Adrenal gland (tissue), 9 donors: ENCODE measurements at regions not wholly inside any gene's neighbourhood (a gene's known extent, or its start where the extent isn't known, plus 50 kb on each side); places are given as distances from the start of the nearest gene placed in this dataset.

Source experiments
- DNase-seq, 7 donors: peaks; one replicate each; pipeline ENCODE4 v3.0.0-alpha.2; 2019 to 2020
- H3K27ac ChIP-seq, 5 donors: fragments of 200-600 bp; sonication (generic) in 4 of 5; 1 replicate in 3 of 5; 2 replicates in 2 of 5; pipeline versions ENCODE4 v1.5.1 to v1.8.0; 2016 to 2020; ENCODE audit warnings: mild to moderate bottlenecking in 1 of 5
- H3K27me3 ChIP-seq: fragments of 200-600 bp; 2 replicates; pipeline ENCODE4 v1.8.0; 2021
- H3K36me3 ChIP-seq, 2 donors: fragments of 200-600 bp; replicated peaks in 1 of 2; 1 replicate in 1 of 2; 2 replicates in 1 of 2; pipeline versions ENCODE4 v1.5.1 to v1.8.0; 2018 to 2022
- H3K4me1 ChIP-seq, 2 donors: fragments of 200-600 bp; replicated peaks in 1 of 2; 1 replicate in 1 of 2; 2 replicates in 1 of 2; pipeline versions ENCODE4 v1.5.1 to v1.8.0; 2018 to 2021
- H3K4me3 ChIP-seq, 4 donors: fragments of 200-600 bp; sonication (generic) in 3 of 4; one replicate each; pipeline ENCODE4 v1.5.1; 2016 to 2018
- H3K9me3 ChIP-seq, 3 donors: fragments of 200-600 bp; sonication (generic) in 1 of 3; replicated peaks in 1 of 3; 1 replicate in 2 of 3; 2 replicates in 1 of 3; pipeline versions ENCODE4 v1.5.1 to v1.8.0; 2016 to 2021
- CTCF ChIP-seq, 6 experiments: fragments of 450-650 bp in 4 of 6; fragments of 200-600 bp in 2 of 6; sonication (generic) in 1 of 6; IDR thresholded peaks; 1 replicate in 5 of 6; 2 replicates in 1 of 6; pipeline versions ENCODE4 v1.5.1 to v1.8.0; 2016 to 2021; ENCODE audit warnings: antibody characterized with exemption in 6 of 6, mild to moderate bottlenecking in 2 of 6, moderate library complexity in 1 of 6
- POLR2A ChIP-seq, 2 donors: fragments of 450-650 bp; IDR thresholded peaks; one replicate each; pipeline ENCODE4 v1.6.1; 2017; ENCODE audit warnings: antibody characterized with exemption in 2 of 2, mild to moderate bottlenecking in 2 of 2, moderate library complexity in 1 of 2
- WGBS, 4 donors: extraction: QIAGEN DNeasy Blood & Tissue Kit in 2 of 4; methylation state at CpG; one replicate each; pipeline versions ENCODE4 v1.1.5 to v1.1.7; 2013 to 2017; 5-methylcytosine and 5-hydroxymethylcytosine counted together
- intact Hi-C, 2 donors: fragments of 100-400 bp; cut with DNase I; formaldehyde crosslinking; loops; one replicate each; pipeline versions ENCODE4 v1.14.1 to v1.15.0; 2022 to 2023
- donor health status: healthy with polysubstance abuse.
- donor health status: Bipolar disorder and iron deficiency.
- donor health status: DM: yes; HTN: yes; CAD: no.
- donor health status: DM: no; HTN: no; CAD: no.
- donor health status: DM: no; HTN: no; CAD: no.

GRCh38 chr10:130994191-130994590, 317.3 kb downstream of the TCERG1L start:
- no peaks in the 10 kb centered on the region for H3K9me3 ChIP-seq
- no peaks in the 10 kb centered on the region for H3K36me3 ChIP-seq
- H3K27me3 ChIP-seq, result no peaks in the 10 kb centered on the region
- DNase-seq, result peak in 1 of 7 donors; percentile 11
- TF ChIP-seq CTCF (IDR thresholded peaks at IDR 0.05) (no peak), POLR2A (IDR thresholded peaks at IDR 0.05) (no peak)
- no peaks in the 10 kb centered on the region for H3K4me1 ChIP-seq
- 73 to 89% (median 74%) methylated on average over 7 of the region's 7 CpGs for WGBS, 4 donors
- no peak overlapping the region for H3K4me3 ChIP-seq
- intact Hi-C loops, result no loop called here
- H3K27ac ChIP-seq, result no peak overlapping the region

DNA sequence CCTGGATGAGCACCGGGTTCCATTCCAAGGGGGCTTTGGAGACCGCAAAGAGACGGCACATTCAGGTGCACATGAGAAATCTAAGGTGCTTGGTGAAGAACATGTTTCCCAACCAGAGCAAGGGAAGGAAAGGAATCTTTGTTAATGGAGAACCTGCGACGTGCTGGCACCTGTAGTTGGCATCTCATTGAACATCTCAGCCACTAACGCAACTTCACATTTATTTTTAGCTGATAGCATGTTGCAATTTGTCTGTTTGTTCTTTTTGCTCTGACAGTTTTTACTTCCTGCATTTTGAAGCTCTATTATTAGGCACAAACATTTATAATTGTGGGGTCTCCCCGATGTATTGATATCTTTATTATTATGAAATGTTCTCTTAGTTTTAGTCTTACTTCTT, 316.7 kb downstream of the TCERG1L start:
- no peak for DNase-seq
- H3K4me1 ChIP-seq, result no peaks in the 10 kb centered on the region
- H3K36me3 ChIP-seq, result no peaks in the 10 kb centered on the region
- no peak overlapping the region for H3K27ac ChIP-seq
- intact Hi-C loops, result no loop called here
- no peaks in the 10 kb centered on the region for H3K9me3 ChIP-seq
- H3K4me3 ChIP-seq, result no peak overlapping the region
- WGBS, 4 donors, result 79 to 86% (median 83%) methylated on average over 7 of the region's 7 CpGs
- TF ChIP-seq POLR2A (IDR thresholded peaks at IDR 0.05) (no peak), CTCF (IDR thresholded peaks at IDR 0.05) (no peak)
- H3K27me3 ChIP-seq, result no peaks in the 10 kb centered on the region

DNA sequence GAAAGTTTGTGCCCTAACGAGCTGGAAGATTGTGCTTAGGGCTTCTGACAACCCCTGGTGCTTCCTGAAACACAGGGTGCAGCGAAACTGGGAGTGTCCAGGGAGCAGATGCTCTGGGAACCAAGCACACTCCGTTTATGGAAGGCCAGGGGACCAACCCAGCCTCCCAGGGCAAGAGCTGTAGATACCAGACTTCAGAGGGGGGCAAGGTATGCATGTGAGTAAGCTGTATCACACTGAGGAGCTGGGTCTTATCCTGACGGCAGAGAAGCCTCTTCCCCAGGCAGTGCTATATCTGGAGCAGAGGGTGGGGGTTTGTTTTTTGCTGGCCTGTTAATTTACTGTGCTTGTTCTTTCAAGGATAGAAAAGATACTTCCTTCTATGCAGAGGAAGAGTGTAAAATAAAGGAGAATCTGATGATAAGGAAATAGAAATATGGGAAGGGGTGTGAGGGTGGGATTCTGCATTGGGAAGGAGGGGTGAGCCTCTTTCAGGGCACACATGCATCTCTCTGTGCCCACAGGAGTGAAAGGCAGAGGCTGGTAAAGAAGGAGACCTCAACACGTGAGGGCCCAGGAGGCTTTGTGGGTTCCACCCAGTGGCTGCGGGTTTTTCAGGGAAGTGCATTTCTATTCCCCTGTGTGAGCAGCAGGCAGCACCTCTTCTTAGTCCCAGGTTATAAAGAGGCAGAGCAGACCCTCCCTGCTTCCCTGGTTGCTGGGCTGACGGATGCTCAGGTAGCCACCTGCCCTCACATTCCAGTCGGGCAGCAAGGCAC, 314.1 kb downstream of the TCERG1L start:
- no peak overlapping the region for H3K4me3 ChIP-seq
- intact Hi-C loops, result no loop called here
- peak in 1 of 7 donors; percentile 20 for DNase-seq
- no peak for TF ChIP-seq POLR2A (IDR thresholded peaks at IDR 0.05)
- no peak for TF ChIP-seq CTCF (IDR thresholded peaks at IDR 0.05)
- no peaks in the 10 kb centered on the region for H3K4me1 ChIP-seq
- H3K27ac ChIP-seq, result no peak overlapping the region
- H3K9me3 ChIP-seq, result no peaks in the 10 kb centered on the region
- 58 to 67% (median 59%) methylated on average over 8 of the region's 8 CpGs for WGBS, 4 donors
- no peaks in the 10 kb centered on the region for H3K27me3 ChIP-seq
- no peaks in the 10 kb centered on the region for H3K36me3 ChIP-seq

DNA sequence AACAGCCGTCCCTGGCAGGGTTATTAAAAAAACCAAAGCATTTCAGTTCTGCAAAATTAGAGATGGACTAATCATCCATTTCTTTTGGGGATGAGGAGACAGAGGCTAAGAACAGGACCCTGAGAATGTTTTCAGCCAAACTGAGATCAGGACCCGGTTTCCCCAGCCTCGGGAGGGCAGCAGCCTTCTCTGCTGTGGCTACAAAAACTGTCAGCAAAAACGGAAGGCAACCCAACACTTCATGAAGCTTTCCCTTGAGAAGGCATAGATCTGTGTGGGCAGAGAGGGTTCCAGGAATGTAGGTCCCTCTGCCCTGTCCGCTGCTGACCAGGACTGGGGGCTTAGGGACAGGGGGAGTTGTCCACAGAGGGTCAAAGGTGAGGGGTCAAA, 313.5 kb downstream of the TCERG1L start:
- WGBS, 4 donors, result 58 to 73% (median 71%) methylated on average over 4 to 5 of the region's 5 CpGs
- Histone ChIP-seq H3K9me3 (no peaks in the 10 kb centered on the region), H3K27me3 (no peaks in the 10 kb centered on the region), H3K27ac (no peak overlapping the region), H3K4me3 (no peak overlapping the region), H3K36me3 (no peaks in the 10 kb centered on the region), H3K4me1 (no peaks in the 10 kb centered on the region)
- intact Hi-C loops, result no loop called here
- peak in 1 of 7 donors; percentile 11 for DNase-seq
- TF ChIP-seq CTCF (IDR thresholded peaks at IDR 0.05), result no peak
- TF ChIP-seq POLR2A (IDR thresholded peaks at IDR 0.05), result no peak
